Activated CD8-positive, alpha-beta T cell treated with anti-CD3 and anti-CD28 coated beads for 36 hours (primary cell): ENCODE measurements at regions not wholly inside any gene's neighbourhood (a gene's known extent, or its start where the extent isn't known, plus 50 kb on each side); places are given as distances from the start of the nearest gene placed in this dataset.

ENCODE experiments used
- ATAC-seq: fragments of 200-7000 bp; cut with Tn5 transposase; one replicate; pipeline ENCODE4 v1.10.0; 2021; ENCODE audit warnings: mild to moderate bottlenecking, moderate library complexity
- CTCF ChIA-PET: fragments of 350-600 bp; sonication (Branson Sonifier 250); formaldehyde crosslinking; loops from one replicate; lab custom pipeline; 2021; ENCODE audit warnings: antibody characterized with exemption; lab: Charles Lee
- POLR2A ChIA-PET: fragments of 350-600 bp; sonication (Branson Sonifier 250); formaldehyde crosslinking; loops from one replicate; lab custom pipeline; 2021; ENCODE audit warnings: antibody characterized with exemption; lab: Charles Lee
- DNase-seq: peaks from one replicate; pipeline ENCODE4 v3.0.0-alpha.2; 2020
- H3K27ac Mint-ChIP-seq: one replicate; pipeline ENCODE4 v1.8.0; 2021; ENCODE audit warnings: mild to moderate bottlenecking, mixed read lengths
- H3K27me3 Mint-ChIP-seq: one replicate; pipeline ENCODE4 v1.8.0; 2021; ENCODE audit warnings: mixed read lengths
- H3K36me3 Mint-ChIP-seq: one replicate; pipeline ENCODE4 v1.8.0; 2021; ENCODE audit warnings: low read depth, mixed read lengths
- H3K4me1 Mint-ChIP-seq: one replicate; pipeline ENCODE4 v1.8.0; 2021; ENCODE audit warnings: low read depth, mixed read lengths
- H3K4me3 Mint-ChIP-seq: one replicate; pipeline ENCODE4 v1.8.0; 2021; ENCODE audit warnings: mild to moderate bottlenecking, moderate library complexity, mixed read lengths
- H3K9me3 Mint-ChIP-seq: one replicate; pipeline ENCODE4 v1.8.0; 2021; ENCODE audit warnings: mixed read lengths
- CTCF ChIP-seq: fragments of 200-600 bp; IDR thresholded peaks from one replicate; pipeline ENCODE4 v1.8.0; 2022; ENCODE audit warnings: antibody characterized with exemption, mild to moderate bottlenecking
- intact Hi-C: fragments of 100-400 bp; cut with micrococcal nuclease; formaldehyde crosslinking; loops from one replicate; pipeline ENCODE4 v1.10.0; 2022

DNA sequence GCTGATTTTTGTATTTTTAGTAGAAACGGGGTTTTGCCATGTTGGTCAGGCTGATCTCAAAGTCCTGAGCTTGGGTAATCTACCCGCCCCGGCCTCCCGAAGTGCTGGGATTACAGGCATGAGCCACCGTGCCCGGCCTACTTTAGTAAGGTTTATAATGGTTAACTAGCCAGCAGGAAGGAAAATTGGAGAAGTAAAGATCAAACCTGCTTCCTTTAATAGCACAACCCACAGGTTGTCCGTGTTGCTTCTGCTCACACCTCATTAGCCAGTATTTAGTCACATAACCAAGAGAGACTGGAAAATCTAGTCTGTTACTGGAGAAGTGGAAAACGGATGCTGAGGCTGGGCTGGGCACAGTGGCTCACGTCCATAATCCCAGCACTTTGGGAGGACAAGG is 51.9 kb upstream of the TBL1XR1 start:
- no peak overlapping the region for H3K27ac Mint-ChIP-seq

DNA sequence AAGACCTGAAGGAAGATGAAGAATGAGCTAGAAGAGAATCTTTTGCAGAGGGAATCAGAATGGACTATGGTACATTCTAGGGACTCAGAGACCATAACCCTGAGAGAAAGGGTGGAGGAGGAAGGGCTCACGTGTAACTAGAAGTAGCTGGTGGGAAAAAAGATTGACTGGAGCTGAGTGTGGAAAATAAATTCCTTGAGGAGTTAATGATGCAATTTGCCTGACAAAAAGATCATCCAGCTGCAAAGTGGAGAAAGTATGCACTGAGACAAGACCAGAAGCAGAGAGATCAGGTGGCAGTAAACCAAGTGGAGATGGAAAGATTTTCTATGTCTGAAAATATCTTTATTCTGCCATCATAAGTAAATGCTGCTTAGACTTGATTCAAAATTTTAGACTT is 52.9 kb upstream of the TBL1XR1 start:
- Mint-ChIP-seq H3K27ac (no peak overlapping the region), H3K4me1 (no peaks in the 10 kb centered on the region), H3K27me3 (no peaks in the 10 kb centered on the region), H3K9me3 (peaks cover 4% of the 10 kb centered on the region), H3K4me3 (no peak overlapping the region), H3K36me3 (no peaks in the 10 kb centered on the region)
- ATAC-seq (no peak), DNase-seq (no peak)
- intact Hi-C loops: no loop called here
- ChIA-PET CTCF (interaction anchor here (1.9 kb wide), 1 partner anchor 10 kb away, joined by 6 read pairs; no protein-coding TSS in a partner anchor), POLR2A (interaction anchor here (0.6 kb wide), 1 partner anchor 17 kb away, joined by 3 read pairs; no protein-coding TSS in a partner anchor)
- no peak for TF ChIP-seq CTCF

More for the DNA sequence above, 51.9 kb upstream of the TBL1XR1 start:
- TF ChIP-seq CTCF: no peak
- Mint-ChIP-seq H3K27me3 (no peaks in the 10 kb centered on the region), H3K4me1 (no peaks in the 10 kb centered on the region), H3K36me3 (no peaks in the 10 kb centered on the region), H3K4me3 (no peak overlapping the region), H3K9me3 (peaks cover 4% of the 10 kb centered on the region)
- POLR2A ChIA-PET: no interaction called here
- no peak for DNase-seq
- intact Hi-C loops: no loop called here
- CTCF ChIA-PET: interaction anchor here (1.9 kb wide), 1 partner anchor 11 kb away, joined by 6 read pairs; no protein-coding TSS in a partner anchor
- no peak for ATAC-seq

DNA sequence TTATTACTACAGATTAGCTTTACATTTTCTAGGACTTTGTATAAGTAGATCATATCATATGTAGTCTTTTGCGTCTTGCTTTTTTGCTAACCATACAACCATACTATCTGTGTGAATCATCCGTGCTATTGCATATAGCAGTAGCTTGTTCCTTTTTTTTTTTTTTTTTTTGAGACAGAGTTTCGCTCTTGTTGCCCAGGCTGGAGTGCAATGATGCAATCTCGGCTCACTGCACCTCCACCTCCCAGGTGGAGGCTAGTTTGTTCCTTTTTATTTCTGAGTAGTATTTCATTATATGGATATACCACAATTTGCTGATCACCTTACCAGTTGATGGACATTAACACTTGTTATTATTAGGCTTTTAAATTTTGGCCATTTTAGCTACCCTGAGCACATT is 54.5 kb upstream of the TBL1XR1 start:
- H3K27me3 Mint-ChIP-seq: no peaks in the 10 kb centered on the region
- H3K9me3 Mint-ChIP-seq: peaks cover 4% of the 10 kb centered on the region
- TF ChIP-seq CTCF: no peak
- intact Hi-C loops: no loop called here
- CTCF ChIA-PET: no interaction called here
- H3K36me3 Mint-ChIP-seq: no peaks in the 10 kb centered on the region
- H3K4me1 Mint-ChIP-seq: no peaks in the 10 kb centered on the region
- POLR2A ChIA-PET: interaction anchor here (0.6 kb wide), 1 partner anchor 1287 kb away, joined by 3 read pairs; no protein-coding TSS in a partner anchor
- ATAC-seq (no peak), DNase-seq (no peak)
- H3K27ac Mint-ChIP-seq: no peak overlapping the region
- no peak overlapping the region for H3K4me3 Mint-ChIP-seq

GRCh38 chr3:177257006-177257405 is 59.7 kb upstream of the TBL1XR1 start:
- POLR2A ChIA-PET: no interaction called here
- Mint-ChIP-seq H3K27ac (no peak overlapping the region), H3K4me3 (no peak overlapping the region), H3K4me1 (no peaks in the 10 kb centered on the region), H3K27me3 (no peaks in the 10 kb centered on the region), H3K9me3 (no peaks in the 10 kb centered on the region), H3K36me3 (no peaks in the 10 kb centered on the region)
- no peak for TF ChIP-seq CTCF
- CTCF ChIA-PET: no interaction called here
- ATAC-seq (no peak), DNase-seq (no peak)
- intact Hi-C loops: no loop called here

GRCh38 chr3:177257625-177258024 is 60.3 kb upstream of the TBL1XR1 start:
- H3K4me3 Mint-ChIP-seq: no peak overlapping the region
- intact Hi-C loops: no loop called here
- CTCF ChIA-PET: no interaction called here
- no peak for DNase-seq
- ATAC-seq: no peak
- no peaks in the 10 kb centered on the region for H3K9me3 Mint-ChIP-seq
- H3K27me3 Mint-ChIP-seq: no peaks in the 10 kb centered on the region
- POLR2A ChIA-PET: no interaction called here
- no peaks in the 10 kb centered on the region for H3K4me1 Mint-ChIP-seq
- no peak overlapping the region for H3K27ac Mint-ChIP-seq
- no peak for TF ChIP-seq CTCF
- no peaks in the 10 kb centered on the region for H3K36me3 Mint-ChIP-seq
